ENCODE measurements at regions not wholly inside any gene's neighbourhood (a gene's known extent, or its start where the extent isn't known, plus 50 kb on each side); places are given as distances from the start of the nearest gene placed in this dataset.

GRCh38 chr9:116095403-116095802 is 58.2 kb upstream of the PAPPA start:
- no peaks in the 10 kb centered on the region for H3K27me3 ChIP-seq (ENCODE audit: low read length)
- no peak overlapping the region for H3K9ac ChIP-seq (ENCODE audit: low read length)
- H3K9me2 ChIP-seq (replicated peaks; ENCODE audit: insufficient read depth, low read length) = no peaks in the 10 kb centered on the region
- no peak for DNase-seq
- no peaks in the 10 kb centered on the region for H3K4me1 ChIP-seq (ENCODE audit: low read length)
- H3K9me3 ChIP-seq (ENCODE audit: low read length) = no peaks in the 10 kb centered on the region
- H4K20me1 ChIP-seq (ENCODE audit: insufficient read depth, low read depth, low read length) = no peaks in the 10 kb centered on the region
- H3K36me3 ChIP-seq (ENCODE audit: insufficient read depth, low read length) = no peaks in the 10 kb centered on the region
- no peak overlapping the region for H3K4me3 ChIP-seq (ENCODE audit: low read length)
- H2AFZ ChIP-seq (ENCODE audit: low read length) = no peak overlapping the region
- no peak overlapping the region for H3K4me2 ChIP-seq (ENCODE audit: low read depth, low read length, poor library complexity, severe bottlenecking)
- no peak overlapping the region for H3K27ac ChIP-seq (ENCODE audit: low read length)
- no peaks in the 10 kb centered on the region for H3K79me2 ChIP-seq (ENCODE audit: low read length)

DNA sequence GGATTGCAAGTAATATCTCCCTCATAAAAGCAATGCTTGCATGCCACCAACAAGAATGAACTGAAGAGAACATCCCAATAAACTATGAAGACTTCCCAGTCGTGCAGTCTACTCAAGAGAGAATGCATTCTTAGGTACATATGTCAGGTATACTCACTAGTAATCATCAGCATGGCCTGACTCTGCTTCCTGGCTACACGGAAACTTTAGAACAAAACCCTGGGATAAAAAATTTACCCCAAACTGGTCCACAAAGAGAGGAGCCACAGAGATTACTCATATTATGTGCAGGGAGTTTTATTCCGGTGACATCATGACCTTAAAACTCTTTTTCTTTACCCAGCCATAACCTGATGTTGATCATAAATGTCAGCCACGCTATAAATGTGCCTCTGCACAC is 57.5 kb upstream of the PAPPA start:
- Histone ChIP-seq H3K27ac (ENCODE audit: low read length) (no peak overlapping the region), H3K27me3 (ENCODE audit: low read length) (no peaks in the 10 kb centered on the region), H3K79me2 (ENCODE audit: low read length) (no peaks in the 10 kb centered on the region), H3K9me2 (replicated peaks; ENCODE audit: insufficient read depth, low read length) (no peaks in the 10 kb centered on the region), H3K36me3 (ENCODE audit: insufficient read depth, low read length) (no peaks in the 10 kb centered on the region), H3K4me1 (ENCODE audit: low read length) (no peaks in the 10 kb centered on the region), H4K20me1 (ENCODE audit: insufficient read depth, low read depth, low read length) (no peaks in the 10 kb centered on the region), H2AFZ (ENCODE audit: low read length) (no peak overlapping the region; the same call in 1 of the 2 replicates), H3K4me2 (ENCODE audit: low read depth, low read length, poor library complexity, severe bottlenecking) (no peak overlapping the region), H3K9me3 (ENCODE audit: low read length) (no peaks in the 10 kb centered on the region), H3K4me3 (ENCODE audit: low read length) (no peak overlapping the region), H3K9ac (ENCODE audit: low read length) (no peak overlapping the region)
- no peak for DNase-seq

DNA sequence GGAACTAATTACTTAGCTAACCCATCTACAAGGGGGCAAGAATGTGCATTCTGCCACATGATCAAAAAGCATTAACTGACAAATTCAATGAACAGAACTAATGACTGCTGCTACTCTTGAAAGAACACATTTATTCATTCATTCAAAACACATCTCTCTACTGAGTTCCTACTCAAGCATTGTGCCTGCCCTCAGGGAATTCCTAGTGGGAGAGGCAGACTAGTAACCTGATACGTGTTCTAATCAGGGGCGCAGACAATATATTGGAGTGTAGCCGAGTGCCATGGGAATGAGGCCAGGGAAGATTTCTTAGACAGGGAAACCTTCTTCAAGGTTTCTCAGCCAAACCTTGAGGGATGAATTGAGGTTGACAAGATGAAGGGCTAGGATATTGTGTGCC is 56.7 kb upstream of the PAPPA start:
- no peaks in the 10 kb centered on the region for H3K9me2 ChIP-seq (replicated peaks; ENCODE audit: insufficient read depth, low read length)
- no peaks in the 10 kb centered on the region for H4K20me1 ChIP-seq (ENCODE audit: insufficient read depth, low read depth, low read length)
- no peak overlapping the region for H3K9ac ChIP-seq (ENCODE audit: low read length)
- no peak overlapping the region for H3K4me3 ChIP-seq (ENCODE audit: low read length)
- DNase-seq = no peak
- H3K79me2 ChIP-seq (ENCODE audit: low read length) = no peaks in the 10 kb centered on the region
- no peak overlapping the region for H2AFZ ChIP-seq (ENCODE audit: low read length)
- no peaks in the 10 kb centered on the region for H3K4me1 ChIP-seq (ENCODE audit: low read length)
- no peak overlapping the region for H3K27ac ChIP-seq (ENCODE audit: low read length)
- no peaks in the 10 kb centered on the region for H3K36me3 ChIP-seq (ENCODE audit: insufficient read depth, low read length)
- H3K9me3 ChIP-seq (ENCODE audit: low read length) = no peaks in the 10 kb centered on the region
- no peaks in the 10 kb centered on the region for H3K27me3 ChIP-seq (ENCODE audit: low read length)
- H3K4me2 ChIP-seq (ENCODE audit: low read depth, low read length, poor library complexity, severe bottlenecking) = no peak overlapping the region

- no peaks in the 10 kb centered on the region for H3K9me3 ChIP-seq (ENCODE audit: low read length)
- no peaks in the 10 kb centered on the region for H3K27me3 ChIP-seq (ENCODE audit: low read length)
- H3K4me1 ChIP-seq (ENCODE audit: low read length) = no peaks in the 10 kb centered on the region
- H4K20me1 ChIP-seq (ENCODE audit: insufficient read depth, low read depth, low read length) = no peaks in the 10 kb centered on the region
- no peak for DNase-seq
- H3K4me2 ChIP-seq (ENCODE audit: low read depth, low read length, poor library complexity, severe bottlenecking) = no peak overlapping the region
- no peaks in the 10 kb centered on the region for H3K79me2 ChIP-seq (ENCODE audit: low read length)
- H3K4me3 ChIP-seq (ENCODE audit: low read length) = no peak overlapping the region
- H3K36me3 ChIP-seq (ENCODE audit: insufficient read depth, low read length) = no peaks in the 10 kb centered on the region
- no peak overlapping the region for H3K27ac ChIP-seq (ENCODE audit: low read length)
- H3K9me2 ChIP-seq (replicated peaks; ENCODE audit: insufficient read depth, low read length) = no peaks in the 10 kb centered on the region
- no peak overlapping the region for H3K9ac ChIP-seq (ENCODE audit: low read length)
- no peak overlapping the region for H2AFZ ChIP-seq (ENCODE audit: low read length)
Observed at GRCh38 chr9:116098476-116098875, 55.1 kb upstream of the PAPPA start.

DNA sequence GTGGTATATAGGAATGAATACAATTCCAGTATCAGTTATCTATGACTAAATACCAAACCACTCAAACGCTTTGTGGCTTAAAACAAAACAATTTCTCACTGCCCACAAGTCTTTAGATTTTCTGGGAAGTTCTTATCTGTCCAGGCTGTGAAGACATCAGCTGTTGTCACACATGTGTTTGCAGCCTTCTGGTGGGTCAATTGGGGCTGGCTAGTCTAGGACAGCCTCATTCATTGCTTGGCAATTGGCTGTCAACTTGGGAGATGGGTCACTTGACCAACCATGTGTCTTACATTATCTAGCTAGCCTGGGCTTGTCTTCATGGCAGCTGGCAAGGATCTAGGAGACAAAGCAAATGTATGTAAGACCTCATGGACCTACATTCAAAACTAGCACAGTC is 53.8 kb upstream of the PAPPA start:
- no peaks in the 10 kb centered on the region for H3K9me3 ChIP-seq (ENCODE audit: low read length)
- no peak overlapping the region for H3K9ac ChIP-seq (ENCODE audit: low read length)
- H3K79me2 ChIP-seq (ENCODE audit: low read length) = no peaks in the 10 kb centered on the region
- H3K4me1 ChIP-seq (ENCODE audit: low read length) = no peaks in the 10 kb centered on the region
- H3K4me3 ChIP-seq (ENCODE audit: low read length) = no peak overlapping the region
- no peaks in the 10 kb centered on the region for H3K9me2 ChIP-seq (replicated peaks; ENCODE audit: insufficient read depth, low read length)
- H3K4me2 ChIP-seq (ENCODE audit: low read depth, low read length, poor library complexity, severe bottlenecking) = no peak overlapping the region
- no peaks in the 10 kb centered on the region for H3K36me3 ChIP-seq (ENCODE audit: insufficient read depth, low read length)
- no peak for DNase-seq
- H3K27me3 ChIP-seq (ENCODE audit: low read length) = no peaks in the 10 kb centered on the region
- no peak overlapping the region for H3K27ac ChIP-seq (ENCODE audit: low read length)
- H4K20me1 ChIP-seq (ENCODE audit: insufficient read depth, low read depth, low read length) = no peaks in the 10 kb centered on the region
- no peak overlapping the region for H2AFZ ChIP-seq (ENCODE audit: low read length)

- H3K4me2 ChIP-seq (ENCODE audit: low read depth, low read length, poor library complexity, severe bottlenecking) = no peak overlapping the region
- no peak for DNase-seq
- no peak overlapping the region for H3K9ac ChIP-seq (ENCODE audit: low read length)
Observed at GRCh38 chr9:116100711-116101121, 52.9 kb upstream of the PAPPA start.

GRCh38 chr9:116101516-116101915 is 52.1 kb upstream of the PAPPA start:
- H3K27me3 ChIP-seq (ENCODE audit: low read length) = no peaks in the 10 kb centered on the region
- no peaks in the 10 kb centered on the region for H3K36me3 ChIP-seq (ENCODE audit: insufficient read depth, low read length)
- H3K9ac ChIP-seq (ENCODE audit: low read length) = no peak overlapping the region
- no peaks in the 10 kb centered on the region for H3K79me2 ChIP-seq (ENCODE audit: low read length)
- no peaks in the 10 kb centered on the region for H4K20me1 ChIP-seq (ENCODE audit: insufficient read depth, low read depth, low read length)
- H3K27ac ChIP-seq (ENCODE audit: low read length) = no peak overlapping the region
- DNase-seq = no peak
- H3K9me2 ChIP-seq (replicated peaks; ENCODE audit: insufficient read depth, low read length) = no peaks in the 10 kb centered on the region
- no peaks in the 10 kb centered on the region for H3K9me3 ChIP-seq (ENCODE audit: low read length)
- H3K4me3 ChIP-seq (ENCODE audit: low read length) = no peak overlapping the region
- H2AFZ ChIP-seq (ENCODE audit: low read length) = no peak overlapping the region
- no peaks in the 10 kb centered on the region for H3K4me1 ChIP-seq (ENCODE audit: low read length)
- no peak overlapping the region for H3K4me2 ChIP-seq (ENCODE audit: low read depth, low read length, poor library complexity, severe bottlenecking)

More at GRCh38 chr9:116100711-116101121, 52.9 kb upstream of the PAPPA start:
- Histone ChIP-seq H3K27me3 (ENCODE audit: low read length) (no peaks in the 10 kb centered on the region), H2AFZ (ENCODE audit: low read length) (no peak overlapping the region), H3K36me3 (ENCODE audit: insufficient read depth, low read length) (no peaks in the 10 kb centered on the region), H3K9me2 (replicated peaks; ENCODE audit: insufficient read depth, low read length) (no peaks in the 10 kb centered on the region), H4K20me1 (ENCODE audit: insufficient read depth, low read depth, low read length) (no peaks in the 10 kb centered on the region), H3K27ac (ENCODE audit: low read length) (no peak overlapping the region), H3K9me3 (ENCODE audit: low read length) (no peaks in the 10 kb centered on the region), H3K4me3 (ENCODE audit: low read length) (no peak overlapping the region), H3K4me1 (ENCODE audit: low read length) (no peaks in the 10 kb centered on the region), H3K79me2 (ENCODE audit: low read length) (no peaks in the 10 kb centered on the region)

- H3K4me3 ChIP-seq (ENCODE audit: low read length) = no peak overlapping the region
- no peak overlapping the region for H3K27ac ChIP-seq (ENCODE audit: low read length)
- no peaks in the 10 kb centered on the region for H3K27me3 ChIP-seq (ENCODE audit: low read length)
- H3K79me2 ChIP-seq (ENCODE audit: low read length) = no peaks in the 10 kb centered on the region
- H3K9me2 ChIP-seq (replicated peaks; ENCODE audit: insufficient read depth, low read length) = no peaks in the 10 kb centered on the region
- no peaks in the 10 kb centered on the region for H3K9me3 ChIP-seq (ENCODE audit: low read length)
- no peaks in the 10 kb centered on the region for H3K36me3 ChIP-seq (ENCODE audit: insufficient read depth, low read length)
- H3K4me2 ChIP-seq (ENCODE audit: low read depth, low read length, poor library complexity, severe bottlenecking) = no peak overlapping the region
- no peak overlapping the region for H3K9ac ChIP-seq (ENCODE audit: low read length)
- H3K4me1 ChIP-seq (ENCODE audit: low read length) = no peaks in the 10 kb centered on the region
- no peaks in the 10 kb centered on the region for H4K20me1 ChIP-seq (ENCODE audit: insufficient read depth, low read depth, low read length)
- no peak for DNase-seq
- H2AFZ ChIP-seq (ENCODE audit: low read length) = no peak overlapping the region
Observed at GRCh38 chr9:116102596-116102995, 51.0 kb upstream of the PAPPA start.

Data from Karpas-422 (cell line).